WTC11 (cell line): ENCODE measurements at regions not wholly inside any gene's neighbourhood (a gene's known extent, or its start where the extent isn't known, plus 50 kb on each side); places are given as distances from the start of the nearest gene placed in this dataset.

Source experiments
- ATAC-seq: fragments of 200-7000 bp; cut with Tn5 transposase; 2 replicates; pipeline ENCODE4 v1.10.0; 2021; ENCODE audit warnings: mild to moderate bottlenecking, moderate library complexity
- CTCF ChIA-PET: fragments of 300-600 bp; sonication (Branson Sonifier 250); formaldehyde crosslinking; loops from one replicate; lab custom pipeline; 2021; ENCODE audit warnings: antibody characterized with exemption; lab: Charles Lee
- POLR2A ChIA-PET: fragments of 350-600 bp; sonication (Branson Sonifier 250); formaldehyde crosslinking; loops from one replicate; lab custom pipeline; 2021; ENCODE audit warnings: antibody characterized with exemption; lab: Charles Lee
- DNase-seq: peaks from one replicate; pipeline ENCODE4 v3.0.0; 2021; ENCODE audit warnings: low spot score
- H3K27ac Mint-ChIP-seq: 2 replicates; pipeline ENCODE4 v1.8.0; 2021; ENCODE audit warnings: mixed read lengths
- H3K27me3 Mint-ChIP-seq: 2 replicates; pipeline ENCODE4 v1.8.0; 2021; ENCODE audit warnings: low read depth, mild to moderate bottlenecking, moderate library complexity, mixed read lengths
- H3K36me3 Mint-ChIP-seq: 2 replicates; pipeline ENCODE4 v1.8.0; 2021; ENCODE audit warnings: mixed read lengths
- H3K4me1 Mint-ChIP-seq: 2 replicates; pipeline ENCODE4 v1.8.0; 2022; ENCODE audit warnings: mixed read lengths
- H3K4me3 Mint-ChIP-seq: 2 replicates; pipeline ENCODE4 v1.8.0; 2021; ENCODE audit warnings: mild to moderate bottlenecking, moderate library complexity, mixed read lengths
- H3K9me3 Mint-ChIP-seq: 2 replicates; pipeline ENCODE4 v1.8.0; 2021; ENCODE audit warnings: mixed read lengths
- ATF1 ChIP-seq: sonication (generic); formaldehyde crosslinking; IDR thresholded peaks from 2 replicates; pipeline ENCODE4 v1.8.1; 2023; ENCODE audit warnings: mild to moderate bottlenecking, moderate library complexity, missing genetic modification reagents
- CBFB ChIP-seq: sonication (generic); formaldehyde crosslinking; IDR thresholded peaks from 2 replicates; pipeline ENCODE4 v1.8.1; 2022; ENCODE audit warnings: mild to moderate bottlenecking, low read depth, missing genetic modification reagents
- ELF4 ChIP-seq: sonication (generic); formaldehyde crosslinking; IDR thresholded peaks from 2 replicates; pipeline ENCODE4 v1.8.1; 2022; ENCODE audit warnings: low read depth, mild to moderate bottlenecking, moderate library complexity, missing genetic modification reagents
- FOXJ3 ChIP-seq: sonication (generic); formaldehyde crosslinking; IDR thresholded peaks from 2 replicates; pipeline ENCODE4 v1.9.0; 2021; ENCODE audit warnings: missing genetic modification reagents, mild to moderate bottlenecking, borderline replicate concordance
- FOXK1 ChIP-seq: sonication (generic); formaldehyde crosslinking; IDR thresholded peaks from 2 replicates; pipeline ENCODE4 v1.8.0; 2022; ENCODE audit warnings: mild to moderate bottlenecking, moderate library complexity, missing genetic modification reagents
- FOXP1 ChIP-seq: sonication (generic); formaldehyde crosslinking; IDR thresholded peaks from 2 replicates; pipeline ENCODE4 v1.8.0; 2022; ENCODE audit warnings: missing genetic modification reagents, mild to moderate bottlenecking, moderate library complexity, borderline replicate concordance
- GABPB1 ChIP-seq: sonication (generic); formaldehyde crosslinking; IDR thresholded peaks from 2 replicates; pipeline ENCODE4 v1.8.1; 2023; ENCODE audit warnings: mild to moderate bottlenecking, missing genetic modification reagents
- NR1H2 ChIP-seq: sonication (generic); formaldehyde crosslinking; IDR thresholded peaks from 2 replicates; pipeline ENCODE4 v1.9.0; 2021; ENCODE audit warnings: mild to moderate bottlenecking, moderate library complexity, missing genetic modification reagents
- NR3C1 ChIP-seq: sonication (generic); formaldehyde crosslinking; conservative IDR thresholded peaks from 2 replicates; pipeline ENCODE4 v1.8.1; 2023; ENCODE audit warnings: low read depth, mild to moderate bottlenecking, missing genetic modification reagents
- TCF7 ChIP-seq: sonication (generic); formaldehyde crosslinking; IDR thresholded peaks from 2 replicates; pipeline ENCODE4 v1.8.0; 2022; ENCODE audit warnings: mild to moderate bottlenecking, low read depth, missing genetic modification reagents, moderate library complexity
- TEAD4 ChIP-seq: sonication (generic); formaldehyde crosslinking; IDR thresholded peaks from 2 replicates; pipeline ENCODE4 v1.8.0; 2022; ENCODE audit warnings: mild to moderate bottlenecking, missing genetic modification reagents
- ZNF232 ChIP-seq: sonication (generic); formaldehyde crosslinking; IDR thresholded peaks from 2 replicates; pipeline ENCODE4 v1.8.0; 2022; ENCODE audit warnings: mild to moderate bottlenecking, missing genetic modification reagents
- ZNF423 ChIP-seq: fragments of 250-450 bp; sonication (Bioruptor Pico); IDR thresholded peaks from 2 replicates; pipeline ENCODE4 v2.1.2; 2022; ENCODE audit warnings: mild to moderate bottlenecking, moderate library complexity
- TF ChIP-seq, protein P1 (sequence below): sonication (generic); formaldehyde crosslinking; IDR thresholded peaks from 2 replicates; pipeline ENCODE4 v1.8.0; 2023; ENCODE audit warnings: mild to moderate bottlenecking, missing genetic modification reagents
- TF ChIP-seq, protein P2 (sequence below): fragments of 250-450 bp; sonication (Bioruptor Pico); IDR thresholded peaks from 2 replicates; pipeline ENCODE4 v1.9.0; 2021; ENCODE audit warnings: moderate library complexity, mild to moderate bottlenecking, inconsistent platforms, borderline replicate concordance
- TF ChIP-seq, protein P3 (sequence below): sonication (generic); formaldehyde crosslinking; IDR thresholded peaks from 2 replicates; pipeline ENCODE4 v1.8.0; 2022; ENCODE audit warnings: mild to moderate bottlenecking, missing genetic modification reagents
- TF ChIP-seq, protein P4 (sequence below): sonication (generic); formaldehyde crosslinking; conservative IDR thresholded peaks from 2 replicates; pipeline ENCODE4 v1.8.1; 2022; ENCODE audit warnings: mild to moderate bottlenecking, missing genetic modification reagents
- TF ChIP-seq, protein P5 (sequence below): sonication (generic); formaldehyde crosslinking; conservative IDR thresholded peaks from 2 replicates; pipeline ENCODE4 v1.8.1; 2023; ENCODE audit warnings: mild to moderate bottlenecking, low read depth, missing genetic modification reagents, moderate library complexity
- TF ChIP-seq, protein P6 (sequence below): sonication (generic); formaldehyde crosslinking; IDR thresholded peaks from 2 replicates; pipeline ENCODE4 v1.8.1; 2023; ENCODE audit warnings: mild to moderate bottlenecking, missing genetic modification reagents, moderate library complexity
- TF ChIP-seq, protein P7 (sequence below): sonication (generic); formaldehyde crosslinking; IDR thresholded peaks from 2 replicates; pipeline ENCODE4 v1.8.1; 2022; ENCODE audit warnings: mild to moderate bottlenecking, moderate library complexity, missing genetic modification reagents
- TF ChIP-seq, protein P8 (sequence below): sonication (generic); formaldehyde crosslinking; IDR thresholded peaks from 2 replicates; pipeline ENCODE4 v1.8.0; 2022; ENCODE audit warnings: mild to moderate bottlenecking, missing genetic modification reagents
- TF ChIP-seq, protein P9 (sequence below): sonication (generic); formaldehyde crosslinking; IDR thresholded peaks from 2 replicates; pipeline ENCODE4 v1.8.1; 2023; ENCODE audit warnings: mild to moderate bottlenecking, missing genetic modification reagents, moderate library complexity

DNA sequence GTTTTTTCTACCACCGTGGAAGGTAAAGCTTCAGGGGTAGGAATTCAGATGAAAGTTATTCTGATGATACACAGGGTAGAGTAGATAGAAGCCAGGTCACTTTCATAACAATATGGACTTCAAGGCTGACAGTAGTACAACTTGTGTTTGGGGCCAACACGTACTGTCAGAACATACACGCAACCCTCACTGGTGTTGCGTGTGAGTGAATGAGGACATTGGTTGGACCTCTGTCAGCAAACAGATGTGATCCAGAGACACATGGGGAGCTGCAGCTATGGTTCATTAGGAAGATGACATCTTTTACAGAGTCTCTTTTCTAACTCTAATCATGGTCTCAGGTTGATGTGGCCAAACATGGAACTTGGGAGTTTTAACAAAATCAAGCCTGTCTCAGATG is 70.1 kb upstream of the MOCS2 start (continued):
- TF ChIP-seq ZNF232 (CRISPR knock-in tag): no peak
- TF ChIP-seq, protein P1, sequence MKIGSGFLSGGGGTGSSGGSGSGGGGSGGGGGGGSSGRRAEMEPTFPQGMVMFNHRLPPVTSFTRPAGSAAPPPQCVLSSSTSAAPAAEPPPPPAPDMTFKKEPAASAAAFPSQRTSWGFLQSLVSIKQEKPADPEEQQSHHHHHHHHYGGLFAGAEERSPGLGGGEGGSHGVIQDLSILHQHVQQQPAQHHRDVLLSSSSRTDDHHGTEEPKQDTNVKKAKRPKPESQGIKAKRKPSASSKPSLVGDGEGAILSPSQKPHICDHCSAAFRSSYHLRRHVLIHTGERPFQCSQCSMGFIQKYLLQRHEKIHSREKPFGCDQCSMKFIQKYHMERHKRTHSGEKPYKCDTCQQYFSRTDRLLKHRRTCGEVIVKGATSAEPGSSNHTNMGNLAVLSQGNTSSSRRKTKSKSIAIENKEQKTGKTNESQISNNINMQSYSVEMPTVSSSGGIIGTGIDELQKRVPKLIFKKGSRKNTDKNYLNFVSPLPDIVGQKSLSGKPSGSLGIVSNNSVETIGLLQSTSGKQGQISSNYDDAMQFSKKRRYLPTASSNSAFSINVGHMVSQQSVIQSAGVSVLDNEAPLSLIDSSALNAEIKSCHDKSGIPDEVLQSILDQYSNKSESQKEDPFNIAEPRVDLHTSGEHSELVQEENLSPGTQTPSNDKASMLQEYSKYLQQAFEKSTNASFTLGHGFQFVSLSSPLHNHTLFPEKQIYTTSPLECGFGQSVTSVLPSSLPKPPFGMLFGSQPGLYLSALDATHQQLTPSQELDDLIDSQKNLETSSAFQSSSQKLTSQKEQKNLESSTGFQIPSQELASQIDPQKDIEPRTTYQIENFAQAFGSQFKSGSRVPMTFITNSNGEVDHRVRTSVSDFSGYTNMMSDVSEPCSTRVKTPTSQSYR: no peak

DNA sequence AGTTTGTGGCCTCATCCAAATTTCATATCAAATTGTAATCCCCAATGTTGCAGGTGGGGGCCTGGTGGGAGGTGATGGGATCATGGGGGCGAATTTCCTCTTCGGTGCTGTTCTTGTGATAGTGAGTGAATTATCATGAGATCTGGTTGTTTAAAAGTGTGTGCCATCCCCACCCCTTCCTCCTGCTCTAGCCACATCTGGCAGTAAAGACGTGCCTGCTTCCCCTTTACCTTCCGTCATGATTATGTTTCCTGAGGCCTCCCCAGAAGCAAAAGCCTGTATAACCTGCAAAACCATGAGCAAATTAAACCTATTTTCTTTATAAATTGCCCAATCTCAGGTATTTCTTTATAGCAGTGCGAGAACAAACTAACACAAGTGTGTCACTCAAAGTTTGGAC is 71.0 kb upstream of the MOCS2 start:
- H3K27me3 Mint-ChIP-seq: no peaks in the 10 kb centered on the region; the same call in 1 of the 2 replicates
- TF ChIP-seq ZNF423 (CRISPR knock-in tag): no peak
- TF ChIP-seq, protein P2, sequence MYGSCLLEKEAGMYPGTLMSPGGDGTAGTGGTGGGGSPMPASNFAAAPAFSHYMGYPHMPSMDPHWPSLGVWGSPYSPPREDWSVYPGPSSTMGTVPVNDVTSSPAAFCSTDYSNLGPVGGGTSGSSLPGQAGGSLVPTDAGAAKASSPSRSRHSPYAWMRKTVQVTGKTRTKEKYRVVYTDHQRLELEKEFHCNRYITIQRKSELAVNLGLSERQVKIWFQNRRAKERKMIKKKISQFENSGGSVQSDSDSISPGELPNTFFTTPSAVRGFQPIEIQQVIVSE (CRISPR knock-in tag): no peak
- TF ChIP-seq TCF7 (CRISPR knock-in tag): no peak
- TF ChIP-seq ELF4 (CRISPR knock-in tag): no peak
- TF ChIP-seq, protein P3, sequence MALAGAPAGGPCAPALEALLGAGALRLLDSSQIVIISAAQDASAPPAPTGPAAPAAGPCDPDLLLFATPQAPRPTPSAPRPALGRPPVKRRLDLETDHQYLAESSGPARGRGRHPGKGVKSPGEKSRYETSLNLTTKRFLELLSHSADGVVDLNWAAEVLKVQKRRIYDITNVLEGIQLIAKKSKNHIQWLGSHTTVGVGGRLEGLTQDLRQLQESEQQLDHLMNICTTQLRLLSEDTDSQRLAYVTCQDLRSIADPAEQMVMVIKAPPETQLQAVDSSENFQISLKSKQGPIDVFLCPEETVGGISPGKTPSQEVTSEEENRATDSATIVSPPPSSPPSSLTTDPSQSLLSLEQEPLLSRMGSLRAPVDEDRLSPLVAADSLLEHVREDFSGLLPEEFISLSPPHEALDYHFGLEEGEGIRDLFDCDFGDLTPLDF (CRISPR knock-in tag): no peak
- TF ChIP-seq GABPB1 (CRISPR knock-in tag): no peak
- TF ChIP-seq FOXP1 (CRISPR knock-in tag): no peak
- TF ChIP-seq, protein P4, sequence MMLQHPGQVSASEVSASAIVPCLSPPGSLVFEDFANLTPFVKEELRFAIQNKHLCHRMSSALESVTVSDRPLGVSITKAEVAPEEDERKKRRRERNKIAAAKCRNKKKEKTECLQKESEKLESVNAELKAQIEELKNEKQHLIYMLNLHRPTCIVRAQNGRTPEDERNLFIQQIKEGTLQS (CRISPR knock-in tag): no peak
- TF ChIP-seq NR1H2 (CRISPR knock-in tag): no peak
- TF ChIP-seq, all 79 proteins: peak for 0
- POLR2A ChIA-PET: no interaction called here
- Mint-ChIP-seq H3K4me3 (no peak overlapping the region), H3K4me1 (no peaks in the 10 kb centered on the region), H3K27ac (no peak overlapping the region), H3K36me3 (no peaks in the 10 kb centered on the region), H3K9me3 (peaks cover 7% of the 10 kb centered on the region)
- ATAC-seq: no peak
- DNase-seq: no peak
- CTCF ChIA-PET: no interaction called here

DNA sequence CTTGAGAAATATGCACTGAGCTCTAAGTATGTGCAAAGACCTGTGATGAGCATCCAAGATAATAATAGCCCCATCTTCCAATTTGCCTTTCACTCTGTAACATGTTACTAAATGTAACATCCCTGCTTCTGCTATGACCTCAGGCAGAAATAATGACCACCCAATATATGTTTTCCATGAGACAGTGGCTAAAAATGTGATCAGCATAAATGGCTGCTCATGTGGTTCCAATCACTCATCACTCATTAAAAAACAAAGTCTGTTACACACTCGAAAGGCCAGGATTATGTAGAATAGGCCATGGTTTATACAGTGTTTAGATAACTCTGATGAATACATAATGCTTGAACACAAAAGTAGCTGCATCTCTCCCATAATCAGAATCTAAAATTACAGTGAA is 71.4 kb upstream of the MOCS2 start:
- Mint-ChIP-seq H3K4me1 (no peaks in the 10 kb centered on the region), H3K4me3 (no peak overlapping the region), H3K36me3 (no peaks in the 10 kb centered on the region), H3K27me3 (no peaks in the 10 kb centered on the region; the same call in 1 of the 2 replicates), H3K9me3 (peaks cover 6% of the 10 kb centered on the region; the same call in 1 of the 2 replicates), H3K27ac (no peak overlapping the region)
- CTCF ChIA-PET: no interaction called here
- ATAC-seq: no peak
- DNase-seq: no peak
- POLR2A ChIA-PET: no interaction called here
- TF ChIP-seq, protein P5, sequence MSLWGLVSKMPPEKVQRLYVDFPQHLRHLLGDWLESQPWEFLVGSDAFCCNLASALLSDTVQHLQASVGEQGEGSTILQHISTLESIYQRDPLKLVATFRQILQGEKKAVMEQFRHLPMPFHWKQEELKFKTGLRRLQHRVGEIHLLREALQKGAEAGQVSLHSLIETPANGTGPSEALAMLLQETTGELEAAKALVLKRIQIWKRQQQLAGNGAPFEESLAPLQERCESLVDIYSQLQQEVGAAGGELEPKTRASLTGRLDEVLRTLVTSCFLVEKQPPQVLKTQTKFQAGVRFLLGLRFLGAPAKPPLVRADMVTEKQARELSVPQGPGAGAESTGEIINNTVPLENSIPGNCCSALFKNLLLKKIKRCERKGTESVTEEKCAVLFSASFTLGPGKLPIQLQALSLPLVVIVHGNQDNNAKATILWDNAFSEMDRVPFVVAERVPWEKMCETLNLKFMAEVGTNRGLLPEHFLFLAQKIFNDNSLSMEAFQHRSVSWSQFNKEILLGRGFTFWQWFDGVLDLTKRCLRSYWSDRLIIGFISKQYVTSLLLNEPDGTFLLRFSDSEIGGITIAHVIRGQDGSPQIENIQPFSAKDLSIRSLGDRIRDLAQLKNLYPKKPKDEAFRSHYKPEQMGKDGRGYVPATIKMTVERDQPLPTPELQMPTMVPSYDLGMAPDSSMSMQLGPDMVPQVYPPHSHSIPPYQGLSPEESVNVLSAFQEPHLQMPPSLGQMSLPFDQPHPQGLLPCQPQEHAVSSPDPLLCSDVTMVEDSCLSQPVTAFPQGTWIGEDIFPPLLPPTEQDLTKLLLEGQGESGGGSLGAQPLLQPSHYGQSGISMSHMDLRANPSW (CRISPR knock-in tag): no peak
- TF ChIP-seq ATF1 (CRISPR knock-in tag) (no peak), ZNF232 (CRISPR knock-in tag) (no peak), FOXK1 (CRISPR knock-in tag) (no peak), NR3C1 (no peak), CBFB (CRISPR knock-in tag) (no peak), FOXJ3 (CRISPR knock-in tag) (no peak), TEAD4 (no peak)
- TF ChIP-seq, protein P6, sequence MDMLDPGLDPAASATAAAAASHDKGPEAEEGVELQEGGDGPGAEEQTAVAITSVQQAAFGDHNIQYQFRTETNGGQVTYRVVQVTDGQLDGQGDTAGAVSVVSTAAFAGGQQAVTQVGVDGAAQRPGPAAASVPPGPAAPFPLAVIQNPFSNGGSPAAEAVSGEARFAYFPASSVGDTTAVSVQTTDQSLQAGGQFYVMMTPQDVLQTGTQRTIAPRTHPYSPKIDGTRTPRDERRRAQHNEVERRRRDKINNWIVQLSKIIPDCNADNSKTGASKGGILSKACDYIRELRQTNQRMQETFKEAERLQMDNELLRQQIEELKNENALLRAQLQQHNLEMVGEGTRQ (CRISPR knock-in tag): no peak
- TF ChIP-seq, protein P7, sequence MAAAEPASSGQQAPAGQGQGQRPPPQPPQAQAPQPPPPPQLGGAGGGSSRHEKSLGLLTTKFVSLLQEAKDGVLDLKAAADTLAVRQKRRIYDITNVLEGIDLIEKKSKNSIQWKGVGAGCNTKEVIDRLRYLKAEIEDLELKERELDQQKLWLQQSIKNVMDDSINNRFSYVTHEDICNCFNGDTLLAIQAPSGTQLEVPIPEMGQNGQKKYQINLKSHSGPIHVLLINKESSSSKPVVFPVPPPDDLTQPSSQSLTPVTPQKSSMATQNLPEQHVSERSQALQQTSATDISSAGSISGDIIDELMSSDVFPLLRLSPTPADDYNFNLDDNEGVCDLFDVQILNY (CRISPR knock-in tag): no peak
- TF ChIP-seq, protein P8, sequence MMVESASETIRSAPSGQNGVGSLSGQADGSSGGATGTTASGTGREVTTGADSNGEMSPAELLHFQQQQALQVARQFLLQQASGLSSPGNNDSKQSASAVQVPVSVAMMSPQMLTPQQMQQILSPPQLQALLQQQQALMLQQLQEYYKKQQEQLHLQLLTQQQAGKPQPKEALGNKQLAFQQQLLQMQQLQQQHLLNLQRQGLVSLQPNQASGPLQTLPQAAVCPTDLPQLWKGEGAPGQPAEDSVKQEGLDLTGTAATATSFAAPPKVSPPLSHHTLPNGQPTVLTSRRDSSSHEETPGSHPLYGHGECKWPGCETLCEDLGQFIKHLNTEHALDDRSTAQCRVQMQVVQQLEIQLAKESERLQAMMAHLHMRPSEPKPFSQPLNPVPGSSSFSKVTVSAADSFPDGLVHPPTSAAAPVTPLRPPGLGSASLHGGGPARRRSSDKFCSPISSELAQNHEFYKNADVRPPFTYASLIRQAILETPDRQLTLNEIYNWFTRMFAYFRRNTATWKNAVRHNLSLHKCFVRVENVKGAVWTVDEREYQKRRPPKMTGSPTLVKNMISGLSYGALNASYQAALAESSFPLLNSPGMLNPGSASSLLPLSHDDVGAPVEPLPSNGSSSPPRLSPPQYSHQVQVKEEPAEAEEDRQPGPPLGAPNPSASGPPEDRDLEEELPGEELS: no peak
- TF ChIP-seq, protein P9, sequence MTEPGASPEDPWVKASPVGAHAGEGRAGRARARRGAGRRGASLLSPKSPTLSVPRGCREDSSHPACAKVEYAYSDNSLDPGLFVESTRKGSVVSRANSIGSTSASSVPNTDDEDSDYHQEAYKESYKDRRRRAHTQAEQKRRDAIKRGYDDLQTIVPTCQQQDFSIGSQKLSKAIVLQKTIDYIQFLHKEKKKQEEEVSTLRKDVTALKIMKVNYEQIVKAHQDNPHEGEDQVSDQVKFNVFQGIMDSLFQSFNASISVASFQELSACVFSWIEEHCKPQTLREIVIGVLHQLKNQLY (CRISPR knock-in tag): no peak
